Ascending aorta (tissue), 2 donors: ENCODE measurements at regions not wholly inside any gene's neighbourhood (a gene's known extent, or its start where the extent isn't known, plus 50 kb on each side); places are given as distances from the start of the nearest gene placed in this dataset.

Source experiments
- DNase-seq, 2 donors: peaks; one replicate each; pipeline ENCODE4 v3.0.0-alpha.2; 2019; ENCODE audit warnings: low spot score in 2 of 2
- H3K27ac ChIP-seq, 2 donors: fragments of 200-600 bp; sonication (generic); one replicate each; pipeline ENCODE4 v1.5.1; 2016 to 2017; ENCODE audit warnings: mild to moderate bottlenecking in 1 of 2
- H3K27me3 ChIP-seq: fragments of 200-600 bp; sonication (generic); one replicate; pipeline ENCODE4 v1.5.1; 2017
- H3K36me3 ChIP-seq, 2 donors: fragments of 200-600 bp; sonication (generic); one replicate each; pipeline ENCODE4 v1.5.1; 2016
- H3K4me1 ChIP-seq, 2 donors: fragments of 200-600 bp; sonication (generic); one replicate each; pipeline ENCODE4 v1.5.1; 2016 to 2017; ENCODE audit warnings: mild to moderate bottlenecking in 1 of 2
- H3K4me3 ChIP-seq, 2 donors: fragments of 200-600 bp; sonication (generic); one replicate each; pipeline ENCODE4 v1.5.1; 2016 to 2017; ENCODE audit warnings: mild to moderate bottlenecking in 1 of 2
- H3K9me3 ChIP-seq, 2 donors: fragments of 200-600 bp; sonication (generic); one replicate each; pipeline ENCODE4 v1.5.1; 2016
- CTCF ChIP-seq, 3 experiments: fragments of 200-600 bp in 2 of 3; fragments of 450-650 bp in 1 of 3; sonication (generic) in 2 of 3; IDR thresholded peaks; one replicate each; pipeline ENCODE4 v1.5.1; 2016 to 2019; ENCODE audit warnings: antibody characterized with exemption in 3 of 3, mild to moderate bottlenecking in 1 of 3, moderate library complexity in 1 of 3
- intact Hi-C: fragments of 100-400 bp; cut with DNase I; formaldehyde crosslinking; loops from one replicate; pipeline ENCODE4 v1.15.1; 2023

- intact Hi-C loops, result no loop called here
- Histone ChIP-seq H3K27ac (no peak overlapping the region), H3K9me3 (no peaks in the 10 kb centered on the region), H3K4me1 (no peaks in the 10 kb centered on the region), H3K27me3 (no peaks in the 10 kb centered on the region), H3K36me3 (no peaks in the 10 kb centered on the region), H3K4me3 (no peak overlapping the region)
- no peak for TF ChIP-seq CTCF (IDR thresholded peaks at IDR 0.05)
- DNase-seq, result no peak
These were observed 212.4 kb upstream of the FLRT2 start for GRCh38 chr14:85317491-85318021.

GRCh38 chr14:85319101-85319500 lies 210.8 kb upstream of the FLRT2 start:
- Histone ChIP-seq H3K9me3 (no peaks in the 10 kb centered on the region), H3K36me3 (no peaks in the 10 kb centered on the region), H3K27me3 (no peaks in the 10 kb centered on the region), H3K4me3 (no peak overlapping the region), H3K27ac (no peak overlapping the region), H3K4me1 (no peaks in the 10 kb centered on the region)
- no peak for TF ChIP-seq CTCF (IDR thresholded peaks at IDR 0.05)
- intact Hi-C loops, result no loop called here
- no peak for DNase-seq

- intact Hi-C loops, result no loop called here
- Histone ChIP-seq H3K9me3 (no peaks in the 10 kb centered on the region), H3K4me1 (no peaks in the 10 kb centered on the region), H3K4me3 (no peak overlapping the region), H3K27ac (no peak overlapping the region), H3K27me3 (no peaks in the 10 kb centered on the region), H3K36me3 (no peaks in the 10 kb centered on the region)
- no peak for TF ChIP-seq CTCF (IDR thresholded peaks at IDR 0.05)
- no peak for DNase-seq
These were observed 209.8 kb upstream of the FLRT2 start for GRCh38 chr14:85319998-85320630.

GRCh38 chr14:85325134-85326017 lies 204.6 kb upstream of the FLRT2 start:
- H3K36me3 ChIP-seq, result no peaks in the 10 kb centered on the region
- DNase-seq, result no peak
- no peaks in the 10 kb centered on the region for H3K27me3 ChIP-seq
- no peak overlapping the region for H3K4me3 ChIP-seq
- no peaks in the 10 kb centered on the region for H3K4me1 ChIP-seq
- no peaks in the 10 kb centered on the region for H3K9me3 ChIP-seq
- intact Hi-C loops, result no loop called here
- H3K27ac ChIP-seq, result no peak overlapping the region
- no peak for TF ChIP-seq CTCF (IDR thresholded peaks at IDR 0.05)

- H3K27me3 ChIP-seq, result no peaks in the 10 kb centered on the region
- no peak for TF ChIP-seq CTCF (IDR thresholded peaks at IDR 0.05)
- intact Hi-C loops, result no loop called here
These were observed 197.5 kb upstream of the FLRT2 start for GRCh38 chr14:85332401-85332800.

More at GRCh38 chr14:85332401-85332800, 197.5 kb upstream of the FLRT2 start:
- Histone ChIP-seq H3K27ac (no peak overlapping the region), H3K9me3 (no peaks in the 10 kb centered on the region), H3K4me1 (no peaks in the 10 kb centered on the region), H3K36me3 (no peaks in the 10 kb centered on the region), H3K4me3 (no peak overlapping the region)
- DNase-seq, result no peak
